Activated CD4-positive, alpha-beta T cell treated with anti-CD3 and anti-CD28 coated beads, Interleukin-2, amount 10 ng/mL, durations not matched to agents 24 days and 14 days (primary cell): ENCODE measurements at regions not wholly inside any gene's neighbourhood (a gene's known extent, or its start where the extent isn't known, plus 50 kb on each side); places are given as distances from the start of the nearest gene placed in this dataset.

Source experiments
- DNase-seq: peaks from one replicate; pipeline ENCODE4 v3.0.0; 2022
- H3K27ac Mint-ChIP-seq: one replicate; pipeline ENCODE4 v1.8.0; 2022; ENCODE audit warnings: mild to moderate bottlenecking, mixed read lengths
- H3K27me3 Mint-ChIP-seq: one replicate; pipeline ENCODE4 v1.8.0; 2022; ENCODE audit warnings: mixed read lengths
- H3K36me3 Mint-ChIP-seq: one replicate; pipeline ENCODE4 v1.8.0; 2022; ENCODE audit warnings: low read depth, mild to moderate bottlenecking, mixed read lengths
- H3K4me1 Mint-ChIP-seq: one replicate; pipeline ENCODE4 v1.8.0; 2021; ENCODE audit warnings: mixed read lengths
- H3K4me3 Mint-ChIP-seq: one replicate; pipeline ENCODE4 v1.8.0; 2022; ENCODE audit warnings: mild to moderate bottlenecking, moderate library complexity, mixed read lengths
- H3K9me3 Mint-ChIP-seq: one replicate; pipeline ENCODE4 v1.8.0; 2021; ENCODE audit warnings: mixed read lengths
- intact Hi-C: fragments of 100-400 bp; cut with micrococcal nuclease; formaldehyde crosslinking; loops from one replicate; pipeline ENCODE4 v1.15.1; 2023

- no peaks in the 10 kb centered on the region for H3K4me1 Mint-ChIP-seq
- H3K27ac Mint-ChIP-seq: no peak overlapping the region
- no peak for DNase-seq
- no peaks in the 10 kb centered on the region for H3K9me3 Mint-ChIP-seq
- intact Hi-C loops: no loop called here
- H3K27me3 Mint-ChIP-seq: no peaks in the 10 kb centered on the region
- no peak overlapping the region for H3K4me3 Mint-ChIP-seq
- H3K36me3 Mint-ChIP-seq: no peaks in the 10 kb centered on the region
Measured at GRCh38 chr3:164459521-164460151, 618.7 kb downstream of the SI start.

- no peak for DNase-seq
- Mint-ChIP-seq H3K4me1 (no peaks in the 10 kb centered on the region), H3K27me3 (no peaks in the 10 kb centered on the region), H3K4me3 (no peak overlapping the region), H3K9me3 (no peaks in the 10 kb centered on the region), H3K36me3 (no peaks in the 10 kb centered on the region), H3K27ac (no peak overlapping the region)
- intact Hi-C loops: no loop called here
Measured at GRCh38 chr3:164458986-164459385, 619.3 kb downstream of the SI start.

- Mint-ChIP-seq H3K27ac (no peak overlapping the region), H3K4me1 (no peaks in the 10 kb centered on the region), H3K9me3 (no peaks in the 10 kb centered on the region), H3K36me3 (no peaks in the 10 kb centered on the region), H3K4me3 (no peak overlapping the region), H3K27me3 (no peaks in the 10 kb centered on the region)
- no peak for DNase-seq
- intact Hi-C loops: no loop called here
Measured at GRCh38 chr3:164453714-164454113, 624.6 kb downstream of the SI start.

- Mint-ChIP-seq H3K27me3 (no peaks in the 10 kb centered on the region), H3K4me3 (no peak overlapping the region), H3K27ac (no peak overlapping the region), H3K4me1 (no peaks in the 10 kb centered on the region), H3K9me3 (peaks cover 2% of the 10 kb centered on the region), H3K36me3 (no peaks in the 10 kb centered on the region)
- intact Hi-C loops: no loop called here
- DNase-seq: no peak
Measured at GRCh38 chr3:164452707-164453106, 625.6 kb downstream of the SI start.

GRCh38 chr3:164451072-164451910, 627.0 kb downstream of the SI start:
- peaks cover 4% of the 10 kb centered on the region for H3K9me3 Mint-ChIP-seq
- no peaks in the 10 kb centered on the region for H3K4me1 Mint-ChIP-seq
- DNase-seq: no peak
- no peak overlapping the region for H3K27ac Mint-ChIP-seq
- intact Hi-C loops: no loop called here
- H3K36me3 Mint-ChIP-seq: no peaks in the 10 kb centered on the region
- H3K4me3 Mint-ChIP-seq: no peak overlapping the region
- H3K27me3 Mint-ChIP-seq: no peaks in the 10 kb centered on the region

GRCh38 chr3:164450276-164450905, 627.9 kb downstream of the SI start:
- DNase-seq: no peak
- no peaks in the 10 kb centered on the region for H3K27me3 Mint-ChIP-seq
- intact Hi-C loops: no loop called here
- H3K4me1 Mint-ChIP-seq: no peaks in the 10 kb centered on the region
- no peak overlapping the region for H3K27ac Mint-ChIP-seq
- peaks cover 4% of the 10 kb centered on the region for H3K9me3 Mint-ChIP-seq
- H3K4me3 Mint-ChIP-seq: no peak overlapping the region
- H3K36me3 Mint-ChIP-seq: no peaks in the 10 kb centered on the region

GRCh38 chr3:164419220-164419619, 659.1 kb downstream of the SI start:
- H3K4me3 Mint-ChIP-seq: no peak overlapping the region
- H3K36me3 Mint-ChIP-seq: no peaks in the 10 kb centered on the region
- no peak for DNase-seq
- H3K4me1 Mint-ChIP-seq: no peaks in the 10 kb centered on the region
- no peak overlapping the region for H3K27ac Mint-ChIP-seq
- no peaks in the 10 kb centered on the region for H3K9me3 Mint-ChIP-seq
- H3K27me3 Mint-ChIP-seq: no peaks in the 10 kb centered on the region
- intact Hi-C loops: no loop called here

- Mint-ChIP-seq H3K36me3 (no peaks in the 10 kb centered on the region), H3K4me1 (no peaks in the 10 kb centered on the region), H3K27me3 (no peaks in the 10 kb centered on the region), H3K4me3 (no peak overlapping the region), H3K27ac (no peak overlapping the region), H3K9me3 (no peaks in the 10 kb centered on the region)
- DNase-seq: no peak
- intact Hi-C loops: no loop called here
Measured at GRCh38 chr3:164418414-164418813, 659.9 kb downstream of the SI start.

GRCh38 chr3:164417955-164418354, 660.3 kb downstream of the SI start:
- H3K36me3 Mint-ChIP-seq: no peaks in the 10 kb centered on the region
- H3K27me3 Mint-ChIP-seq: no peaks in the 10 kb centered on the region
- H3K9me3 Mint-ChIP-seq: no peaks in the 10 kb centered on the region
- no peak overlapping the region for H3K4me3 Mint-ChIP-seq
- DNase-seq: no peak
- intact Hi-C loops: no loop called here
- H3K27ac Mint-ChIP-seq: no peak overlapping the region
- H3K4me1 Mint-ChIP-seq: no peaks in the 10 kb centered on the region

- Mint-ChIP-seq H3K27ac (no peak overlapping the region), H3K4me3 (no peak overlapping the region), H3K27me3 (no peaks in the 10 kb centered on the region), H3K9me3 (no peaks in the 10 kb centered on the region), H3K4me1 (no peaks in the 10 kb centered on the region), H3K36me3 (no peaks in the 10 kb centered on the region)
- intact Hi-C loops: no loop called here
- no peak for DNase-seq
Measured at GRCh38 chr3:164416491-164417222, 661.6 kb downstream of the SI start.

- Mint-ChIP-seq H3K27ac (no peak overlapping the region), H3K4me3 (no peak overlapping the region), H3K36me3 (no peaks in the 10 kb centered on the region), H3K27me3 (no peaks in the 10 kb centered on the region), H3K4me1 (no peaks in the 10 kb centered on the region), H3K9me3 (no peaks in the 10 kb centered on the region)
- intact Hi-C loops: no loop called here
- DNase-seq: no peak
Measured at GRCh38 chr3:164408326-164408725, 670.0 kb downstream of the SI start.

GRCh38 chr3:164407111-164407510, 671.2 kb downstream of the SI start:
- DNase-seq: no peak
- no peaks in the 10 kb centered on the region for H3K9me3 Mint-ChIP-seq
- H3K4me3 Mint-ChIP-seq: no peak overlapping the region
- intact Hi-C loops: no loop called here
- H3K27ac Mint-ChIP-seq: no peak overlapping the region
- H3K27me3 Mint-ChIP-seq: no peaks in the 10 kb centered on the region
- H3K4me1 Mint-ChIP-seq: no peaks in the 10 kb centered on the region
- no peaks in the 10 kb centered on the region for H3K36me3 Mint-ChIP-seq

GRCh38 chr3:164406281-164406680, 672.0 kb downstream of the SI start:
- intact Hi-C loops: no loop called here
- Mint-ChIP-seq H3K9me3 (no peaks in the 10 kb centered on the region), H3K4me1 (no peaks in the 10 kb centered on the region), H3K36me3 (no peaks in the 10 kb centered on the region), H3K4me3 (no peak overlapping the region), H3K27ac (no peak overlapping the region), H3K27me3 (no peaks in the 10 kb centered on the region)
- DNase-seq: no peak

GRCh38 chr3:164401923-164402322, 676.4 kb downstream of the SI start:
- intact Hi-C loops: no loop called here
- H3K9me3 Mint-ChIP-seq: no peaks in the 10 kb centered on the region
- H3K36me3 Mint-ChIP-seq: no peaks in the 10 kb centered on the region
- no peak overlapping the region for H3K27ac Mint-ChIP-seq
- H3K4me3 Mint-ChIP-seq: no peak overlapping the region
- DNase-seq: no peak
- no peaks in the 10 kb centered on the region for H3K4me1 Mint-ChIP-seq
- H3K27me3 Mint-ChIP-seq: no peaks in the 10 kb centered on the region
